ENCODE measurements at regions not wholly inside any gene's neighbourhood (a gene's known extent, or its start where the extent isn't known, plus 50 kb on each side); places are given as distances from the start of the nearest gene placed in this dataset.

GRCh38 chr7:156537006-156537405 is 103.6 kb upstream of the RNF32 start:
- TF ChIP-seq EZH2 (IDR thresholded peaks at IDR 0.05; ENCODE audit: insufficient read depth, poor library complexity, severe bottlenecking) (no peak), EZH2phosphoT487 (IDR thresholded peaks at IDR 0.05; ENCODE audit: insufficient read depth, low read depth) (no peak)
- no peaks in the 10 kb centered on the region for H3K27me3 ChIP-seq (replicated peaks; ENCODE audit: insufficient read depth)
- H3K9me2 ChIP-seq (ENCODE audit: insufficient read depth) = no peaks in the 10 kb centered on the region
- no peaks in the 10 kb centered on the region for H3K36me3 ChIP-seq (ENCODE audit: low read depth)
- no peaks in the 10 kb centered on the region for H3K4me1 ChIP-seq (ENCODE audit: insufficient read depth)
- no peak overlapping the region for H3K4me2 ChIP-seq (ENCODE audit: unreplicated experiment)
- no peaks in the 10 kb centered on the region for H3K9me3 ChIP-seq (ENCODE audit: low read depth)
- H2AFZ ChIP-seq = no peak overlapping the region
- H3K4me3 ChIP-seq = no peak overlapping the region
- no peaks in the 10 kb centered on the region for H3F3A ChIP-seq (ENCODE audit: insufficient read depth)
- no peak for DNase-seq
- H4K20me1 ChIP-seq (ENCODE audit: insufficient read depth) = no peaks in the 10 kb centered on the region
- 1 to 5% methylated on average over 5 of the region's 5 CpGs for WGBS, 2 experiments (ENCODE audit: low coverage in 1 of 2, low lambda C conversion rate in 2 of 2, missing lambda C conversion rate in 2 of 2)
- no peak overlapping the region for H3K9ac ChIP-seq
- in situ Hi-C loops (cut with MboI) = no loop called here
- H3K79me2 ChIP-seq (ENCODE audit: insufficient read depth) = no peaks in the 10 kb centered on the region
- H3K27ac ChIP-seq = no peak overlapping the region

GRCh38 chr7:156534925-156535324 is 105.6 kb upstream of the RNF32 start:
- no peak overlapping the region for H3K4me3 ChIP-seq
- no peak overlapping the region for H3K9ac ChIP-seq
- no peak overlapping the region for H3K27ac ChIP-seq
- H3K36me3 ChIP-seq (ENCODE audit: low read depth) = no peaks in the 10 kb centered on the region
- H3K9me2 ChIP-seq (ENCODE audit: insufficient read depth) = no peaks in the 10 kb centered on the region
- H3K4me2 ChIP-seq (ENCODE audit: unreplicated experiment) = no peak overlapping the region
- no peaks in the 10 kb centered on the region for H3K79me2 ChIP-seq (ENCODE audit: insufficient read depth)
- H3K4me1 ChIP-seq (ENCODE audit: insufficient read depth) = no peaks in the 10 kb centered on the region
- TF ChIP-seq EZH2 (IDR thresholded peaks at IDR 0.05; ENCODE audit: insufficient read depth, poor library complexity, severe bottlenecking) (no peak), EZH2phosphoT487 (IDR thresholded peaks at IDR 0.05; ENCODE audit: insufficient read depth, low read depth) (no peak)
- H3K9me3 ChIP-seq (ENCODE audit: low read depth) = no peaks in the 10 kb centered on the region
- no peaks in the 10 kb centered on the region for H3K27me3 ChIP-seq (replicated peaks; ENCODE audit: insufficient read depth)
- no peaks in the 10 kb centered on the region for H3F3A ChIP-seq (ENCODE audit: insufficient read depth)
- 30 to 35% methylated on average over 9 of the region's 9 CpGs for WGBS, 2 experiments (ENCODE audit: low coverage in 1 of 2, low lambda C conversion rate in 2 of 2, missing lambda C conversion rate in 2 of 2)
- in situ Hi-C loops (cut with MboI) = no loop called here
- no peak overlapping the region for H2AFZ ChIP-seq
- DNase-seq = no peak
- no peaks in the 10 kb centered on the region for H4K20me1 ChIP-seq (ENCODE audit: insufficient read depth)

- 38 to 50% methylated on average over 8 to 9 of the region's 9 CpGs for WGBS, 2 experiments (ENCODE audit: low coverage in 1 of 2, low lambda C conversion rate in 2 of 2, missing lambda C conversion rate in 2 of 2)
- H3K9me2 ChIP-seq (ENCODE audit: insufficient read depth) = no peaks in the 10 kb centered on the region
- in situ Hi-C loops (cut with MboI) = no loop called here
- no peak overlapping the region for H2AFZ ChIP-seq
- H3K4me1 ChIP-seq (ENCODE audit: insufficient read depth) = no peaks in the 10 kb centered on the region
- no peak for DNase-seq
- H3F3A ChIP-seq (ENCODE audit: insufficient read depth) = no peaks in the 10 kb centered on the region
- no peaks in the 10 kb centered on the region for H3K9me3 ChIP-seq (ENCODE audit: low read depth)
- H3K27me3 ChIP-seq (replicated peaks; ENCODE audit: insufficient read depth) = no peaks in the 10 kb centered on the region
- no peak overlapping the region for H3K4me3 ChIP-seq
- no peak overlapping the region for H3K9ac ChIP-seq
- no peak for TF ChIP-seq EZH2phosphoT487 (IDR thresholded peaks at IDR 0.05; ENCODE audit: insufficient read depth, low read depth)
- H3K36me3 ChIP-seq (ENCODE audit: low read depth) = no peaks in the 10 kb centered on the region
- no peak overlapping the region for H3K27ac ChIP-seq
- no peaks in the 10 kb centered on the region for H3K79me2 ChIP-seq (ENCODE audit: insufficient read depth)
- H4K20me1 ChIP-seq (ENCODE audit: insufficient read depth) = no peaks in the 10 kb centered on the region
- H3K4me2 ChIP-seq (ENCODE audit: unreplicated experiment) = no peak overlapping the region
Observed at GRCh38 chr7:156533964-156534363, 106.6 kb upstream of the RNF32 start.

DNA sequence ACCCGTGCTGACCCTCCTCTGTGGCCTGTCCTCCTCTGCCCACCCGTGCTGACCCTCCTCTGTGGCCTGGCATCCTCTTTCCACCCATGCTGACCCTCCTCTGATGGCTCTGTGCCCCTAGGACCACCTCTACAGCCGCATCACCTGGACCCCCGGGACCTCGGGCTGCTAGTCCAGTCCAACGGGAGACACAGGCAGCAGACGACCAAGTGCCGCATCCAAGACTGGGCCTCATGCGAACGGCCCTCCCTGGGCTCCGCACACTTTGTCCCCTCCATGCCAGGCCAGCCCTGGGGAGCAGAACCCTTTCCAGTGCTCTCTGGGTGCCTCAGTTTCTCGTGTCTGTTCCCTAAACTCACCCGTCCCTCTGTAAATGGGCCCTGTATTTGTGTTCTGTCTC is 107.2 kb upstream of the RNF32 start:
- Histone ChIP-seq H2AFZ (no peak overlapping the region), H3F3A (ENCODE audit: insufficient read depth) (no peaks in the 10 kb centered on the region), H3K9ac (no peak overlapping the region), H3K27ac (no peak overlapping the region), H3K79me2 (ENCODE audit: insufficient read depth) (no peaks in the 10 kb centered on the region), H3K27me3 (replicated peaks; ENCODE audit: insufficient read depth) (no peaks in the 10 kb centered on the region), H4K20me1 (ENCODE audit: insufficient read depth) (no peaks in the 10 kb centered on the region), H3K36me3 (ENCODE audit: low read depth) (no peaks in the 10 kb centered on the region), H3K4me3 (no peak overlapping the region), H3K9me2 (ENCODE audit: insufficient read depth) (no peaks in the 10 kb centered on the region), H3K4me2 (ENCODE audit: unreplicated experiment) (no peak overlapping the region), H3K4me1 (ENCODE audit: insufficient read depth) (no peaks in the 10 kb centered on the region), H3K9me3 (ENCODE audit: low read depth) (no peaks in the 10 kb centered on the region)
- DNase-seq = no peak
- WGBS, 2 experiments (ENCODE audit: low coverage in 1 of 2, low lambda C conversion rate in 2 of 2, missing lambda C conversion rate in 2 of 2) = 49 to 50% methylated on average over 12 to 13 of the region's 13 CpGs
- in situ Hi-C loops (cut with MboI) = no loop called here
- TF ChIP-seq EZH2phosphoT487 (IDR thresholded peaks at IDR 0.05; ENCODE audit: insufficient read depth, low read depth) (no peak), EZH2 (IDR thresholded peaks at IDR 0.05; ENCODE audit: insufficient read depth, poor library complexity, severe bottlenecking) (no peak)

GRCh38 chr7:156532016-156532602 is 108.5 kb upstream of the RNF32 start:
- H3K9ac ChIP-seq = no peak overlapping the region
- H3K27ac ChIP-seq = no peak overlapping the region
- in situ Hi-C loops (cut with MboI) = no loop called here
- H3K79me2 ChIP-seq (ENCODE audit: insufficient read depth) = no peaks in the 10 kb centered on the region
- H3K36me3 ChIP-seq (ENCODE audit: low read depth) = no peaks in the 10 kb centered on the region
- no peak overlapping the region for H2AFZ ChIP-seq
- no peak overlapping the region for H3K4me3 ChIP-seq
- no peaks in the 10 kb centered on the region for H3F3A ChIP-seq (ENCODE audit: insufficient read depth)
- WGBS, 2 experiments (ENCODE audit: low coverage in 1 of 2, low lambda C conversion rate in 2 of 2, missing lambda C conversion rate in 2 of 2) = 0 to 3% methylated on average over 2 of the region's 2 CpGs
- no peaks in the 10 kb centered on the region for H3K9me3 ChIP-seq (ENCODE audit: low read depth)
- no peak overlapping the region for H3K4me2 ChIP-seq (ENCODE audit: unreplicated experiment)
- H3K27me3 ChIP-seq (replicated peaks; ENCODE audit: insufficient read depth) = no peaks in the 10 kb centered on the region
- TF ChIP-seq EZH2phosphoT487 (IDR thresholded peaks at IDR 0.05; ENCODE audit: insufficient read depth, low read depth) = no peak
- TF ChIP-seq EZH2 (IDR thresholded peaks at IDR 0.05; ENCODE audit: insufficient read depth, poor library complexity, severe bottlenecking) = no peak
- H3K9me2 ChIP-seq (ENCODE audit: insufficient read depth) = no peaks in the 10 kb centered on the region
- H4K20me1 ChIP-seq (ENCODE audit: insufficient read depth) = no peaks in the 10 kb centered on the region
- no peaks in the 10 kb centered on the region for H3K4me1 ChIP-seq (ENCODE audit: insufficient read depth)
- no peak for DNase-seq

Data from GM23248 (cell line).